Suprapubic skin (tissue), 3 donors: ENCODE measurements at regions not wholly inside any gene's neighbourhood (a gene's known extent, or its start where the extent isn't known, plus 50 kb on each side); places are given as distances from the start of the nearest gene placed in this dataset.

Experiments used
- CTCF ChIP-seq, 2 donors: fragments of 200-600 bp in 1 of 2; fragments of 450-650 bp in 1 of 2; sonication (generic) in 1 of 2; IDR thresholded peaks; one replicate each; pipeline ENCODE4 v1.5.1; 2016 to 2019; ENCODE audit warnings: antibody characterized with exemption in 2 of 2, mild to moderate bottlenecking in 1 of 2, moderate library complexity in 1 of 2
- POLR2A ChIP-seq, 2 donors: fragments of 450-650 bp; IDR thresholded peaks; one replicate each; pipeline ENCODE4 v1.6.1; 2017; ENCODE audit warnings: antibody characterized with exemption in 2 of 2, mild to moderate bottlenecking in 2 of 2, moderate library complexity in 2 of 2

- TF ChIP-seq CTCF (IDR thresholded peaks at IDR 0.05) (no peak), POLR2A (IDR thresholded peaks at IDR 0.05) (no peak)
Observed at GRCh38 chr2:176795823-176796222, 416.8 kb upstream of the HNRNPA3 start.
